ENCODE measurements at regions not wholly inside any gene's neighbourhood (a gene's known extent, or its start where the extent isn't known, plus 50 kb on each side); places are given as distances from the start of the nearest gene placed in this dataset.
"Not testable (repeated sequence)": the region's sequence is repeated elsewhere in the genome, so short reads cannot be mapped to it uniquely, and the experiment has no call there.

GRCh38 chr20:22690616-22691179, 106.3 kb upstream of the FOXA2 start:
- DNase-seq (ENCODE audit: low read depth) = no peak

GRCh38 chr20:22691369-22692118, 107.2 kb upstream of the FOXA2 start:
- DNase-seq (ENCODE audit: low read depth) = peak; percentile 76

GRCh38 chr20:22692119-22692475, 107.7 kb upstream of the FOXA2 start:
- DNase-seq (ENCODE audit: low read depth) = no peak

GRCh38 chr20:22692620-22693019, 108.2 kb upstream of the FOXA2 start:
- DNase-seq (ENCODE audit: low read depth) = not testable (repeated sequence)

GRCh38 chr20:22696759-22697158, 112.4 kb upstream of the FOXA2 start:
- no peak for DNase-seq (ENCODE audit: low read depth)

- DNase-seq (ENCODE audit: low read depth) = peak; percentile 39
Measured at GRCh38 chr20:22698259-22698842, 114.0 kb upstream of the FOXA2 start.

GRCh38 chr20:22699396-22699795, 115.0 kb upstream of the FOXA2 start:
- DNase-seq (ENCODE audit: low read depth) = no peak

GRCh38 chr20:22700367-22700766, 116.0 kb upstream of the FOXA2 start:
- DNase-seq (ENCODE audit: low read depth) = peak; percentile 37

- no peak for DNase-seq (ENCODE audit: low read depth)
Measured at GRCh38 chr20:22701679-22702308, 117.4 kb upstream of the FOXA2 start.

- DNase-seq (ENCODE audit: low read depth) = no peak
Measured at GRCh38 chr20:22703843-22704242, 119.5 kb upstream of the FOXA2 start.

GRCh38 chr20:22711971-22712755, 127.8 kb upstream of the FOXA2 start:
- DNase-seq (ENCODE audit: low read depth) = no peak

GRCh38 chr20:22716821-22717351, 132.5 kb upstream of the FOXA2 start:
- peak; percentile 34 for DNase-seq (ENCODE audit: low read depth)

- peak; percentile 57 for DNase-seq (ENCODE audit: low read depth)
Measured at GRCh38 chr20:22717466-22717865, 133.1 kb upstream of the FOXA2 start.

GRCh38 chr20:22719167-22719591, 134.8 kb upstream of the FOXA2 start:
- no peak for DNase-seq (ENCODE audit: low read depth)

GRCh38 chr20:22720206-22720605, 135.8 kb upstream of the FOXA2 start:
- DNase-seq (ENCODE audit: low read depth) = no peak

GRCh38 chr20:22722811-22723210, 138.4 kb upstream of the FOXA2 start:
- DNase-seq (ENCODE audit: low read depth) = no peak

- no peak for DNase-seq (ENCODE audit: low read depth)
Measured at GRCh38 chr20:22723659-22724058, 139.3 kb upstream of the FOXA2 start.

- no peak for DNase-seq (ENCODE audit: low read depth)
Measured at GRCh38 chr20:22728146-22728745, 143.9 kb upstream of the FOXA2 start.

- DNase-seq (ENCODE audit: low read depth) = peak; percentile 30
Measured at GRCh38 chr20:22729180-22729579, 144.8 kb upstream of the FOXA2 start.

GRCh38 chr20:22729616-22730236, 145.4 kb upstream of the FOXA2 start:
- no peak for DNase-seq (ENCODE audit: low read depth)

- DNase-seq (ENCODE audit: low read depth) = no peak
Measured at GRCh38 chr20:22732751-22733150, 148.4 kb upstream of the FOXA2 start.
